CD4-positive, alpha-beta T cell treated with Interferon gamma for 1 hour (primary cell): ENCODE measurements at regions not wholly inside any gene's neighbourhood (a gene's known extent, or its start where the extent isn't known, plus 50 kb on each side); places are given as distances from the start of the nearest gene placed in this dataset.

ENCODE experiments used
- DNase-seq: peaks from one replicate; pipeline ENCODE4 v3.0.0-alpha.2; 2020

- no peak for DNase-seq
These were observed 207.2 kb upstream of the TMPO start for GRCh38 chr12:98308141-98308540.

- DNase-seq, result no peak
These were observed 197.2 kb upstream of the TMPO start for GRCh38 chr12:98317939-98318899.

- no peak for DNase-seq
These were observed 195.5 kb upstream of the TMPO start for GRCh38 chr12:98319716-98320425.

- no peak for DNase-seq
These were observed 190.4 kb upstream of the TMPO start for GRCh38 chr12:98325003-98325402.

- DNase-seq, result no peak
These were observed 186.9 kb upstream of the TMPO start for GRCh38 chr12:98328467-98328866.

GRCh38 chr12:98329589-98329988 lies 185.8 kb upstream of the TMPO start:
- DNase-seq, result no peak

GRCh38 chr12:98332642-98333041 lies 182.7 kb upstream of the TMPO start:
- DNase-seq, result no peak

GRCh38 chr12:98334768-98335167 lies 180.6 kb upstream of the TMPO start:
- no peak for DNase-seq

- no peak for DNase-seq
These were observed 174.4 kb upstream of the TMPO start for GRCh38 chr12:98341026-98341425.

- no peak for DNase-seq
These were observed 173.7 kb upstream of the TMPO start for GRCh38 chr12:98341732-98342131.

GRCh38 chr12:98343002-98343567 lies 172.3 kb upstream of the TMPO start:
- DNase-seq, result no peak

GRCh38 chr12:98344046-98344930 lies 171.1 kb upstream of the TMPO start:
- DNase-seq, result no peak

- DNase-seq, result no peak
These were observed 170.0 kb upstream of the TMPO start for GRCh38 chr12:98345308-98345876.

GRCh38 chr12:98351089-98351488 lies 164.3 kb upstream of the TMPO start:
- no peak for DNase-seq

- no peak for DNase-seq
These were observed 163.6 kb upstream of the TMPO start for GRCh38 chr12:98351784-98352183.

GRCh38 chr12:98352218-98352811 lies 163.1 kb upstream of the TMPO start:
- DNase-seq, result no peak

GRCh38 chr12:98352835-98353234 lies 162.6 kb upstream of the TMPO start:
- no peak for DNase-seq

GRCh38 chr12:98354520-98355035 lies 160.8 kb upstream of the TMPO start:
- no peak for DNase-seq

- DNase-seq, result no peak
These were observed 160.1 kb upstream of the TMPO start for GRCh38 chr12:98355322-98355721.

- no peak for DNase-seq
These were observed 159.5 kb upstream of the TMPO start for GRCh38 chr12:98355933-98356332.

GRCh38 chr12:98358144-98358543 lies 157.2 kb upstream of the TMPO start:
- no peak for DNase-seq

- DNase-seq, result no peak
These were observed 155.5 kb upstream of the TMPO start for GRCh38 chr12:98359856-98360255.
